ENCODE measurements at regions not wholly inside any gene's neighbourhood (a gene's known extent, or its start where the extent isn't known, plus 50 kb on each side); places are given as distances from the start of the nearest gene placed in this dataset.

DNA sequence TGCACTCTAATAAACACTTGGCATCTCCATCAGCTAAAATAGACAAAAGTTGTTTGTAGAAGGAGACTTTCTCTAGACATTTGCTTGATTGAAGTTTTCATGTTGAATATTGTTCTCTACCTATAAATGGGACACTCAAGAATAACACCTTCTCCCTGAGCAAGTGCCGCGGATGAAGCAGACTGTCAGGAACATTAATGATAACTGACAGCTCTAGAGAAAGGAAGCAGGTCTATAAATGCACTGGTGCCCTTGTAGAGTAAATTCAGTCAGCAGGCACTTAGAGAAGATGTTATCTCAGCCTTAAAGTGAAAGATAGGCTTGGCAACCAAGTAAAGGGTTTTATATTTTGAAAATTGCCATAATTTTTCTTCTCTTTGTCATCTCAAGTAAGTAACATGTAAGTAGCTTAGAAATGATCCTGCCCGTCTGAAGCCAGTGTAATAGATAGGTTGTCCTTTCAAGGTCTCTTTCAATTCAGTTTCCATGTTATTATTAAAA, 224.6 kb downstream of the ARL6IP6 start:
- TF ChIP-seq, protein P1, sequence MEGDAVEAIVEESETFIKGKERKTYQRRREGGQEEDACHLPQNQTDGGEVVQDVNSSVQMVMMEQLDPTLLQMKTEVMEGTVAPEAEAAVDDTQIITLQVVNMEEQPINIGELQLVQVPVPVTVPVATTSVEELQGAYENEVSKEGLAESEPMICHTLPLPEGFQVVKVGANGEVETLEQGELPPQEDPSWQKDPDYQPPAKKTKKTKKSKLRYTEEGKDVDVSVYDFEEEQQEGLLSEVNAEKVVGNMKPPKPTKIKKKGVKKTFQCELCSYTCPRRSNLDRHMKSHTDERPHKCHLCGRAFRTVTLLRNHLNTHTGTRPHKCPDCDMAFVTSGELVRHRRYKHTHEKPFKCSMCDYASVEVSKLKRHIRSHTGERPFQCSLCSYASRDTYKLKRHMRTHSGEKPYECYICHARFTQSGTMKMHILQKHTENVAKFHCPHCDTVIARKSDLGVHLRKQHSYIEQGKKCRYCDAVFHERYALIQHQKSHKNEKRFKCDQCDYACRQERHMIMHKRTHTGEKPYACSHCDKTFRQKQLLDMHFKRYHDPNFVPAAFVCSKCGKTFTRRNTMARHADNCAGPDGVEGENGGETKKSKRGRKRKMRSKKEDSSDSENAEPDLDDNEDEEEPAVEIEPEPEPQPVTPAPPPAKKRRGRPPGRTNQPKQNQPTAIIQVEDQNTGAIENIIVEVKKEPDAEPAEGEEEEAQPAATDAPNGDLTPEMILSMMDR (IDR thresholded peaks at IDR 0.05; ENCODE audit: low read depth, low read length) = no peak
- TF ChIP-seq EZH2phosphoT487 (IDR thresholded peaks at IDR 0.05; ENCODE audit: low read depth) = no peak
